Bronchial epithelial cell (primary cell): ENCODE measurements at regions not wholly inside any gene's neighbourhood (a gene's known extent, or its start where the extent isn't known, plus 50 kb on each side); places are given as distances from the start of the nearest gene placed in this dataset.
"Not testable (repeated sequence)": the region's sequence is repeated elsewhere in the genome, so short reads cannot be mapped to it uniquely, and the experiment has no call there.

Experiments used
- DNase-seq: peaks from one replicate; pipeline ENCODE4 v3.0.0-alpha.2; 2010; ENCODE audit warnings: low read depth
- FAIRE-seq: peaks from 2 replicates; lab custom pipeline; 2011; peaks lifted over from hg19 to GRCh38; lab: Jason Lieb, UNC
- H3K27me3 ChIP-seq: 2 replicates; pipeline ENCODE4 v1.5.1; 2011; ENCODE audit warnings: low read length; ENCODE audit not compliant: control insufficient read depth, insufficient read depth
- H3K36me3 ChIP-seq: 2 replicates; pipeline ENCODE4 v1.5.1; 2011; ENCODE audit warnings: low read length; ENCODE audit not compliant: control insufficient read depth, insufficient read depth
- H3K4me3 ChIP-seq: 2 replicates; pipeline ENCODE4 v1.5.1; 2011; ENCODE audit warnings: mild to moderate bottlenecking, low read depth, low read length, control low read depth
- TF ChIP-seq, protein P1 (sequence below): IDR thresholded peaks from 2 replicates; pipeline ENCODE4 v1.5.1; 2011; ENCODE audit warnings: mild to moderate bottlenecking, moderate library complexity, low read length, control low read depth, inconsistent platforms; ENCODE audit not compliant: insufficient read depth, severe bottlenecking

DNA sequence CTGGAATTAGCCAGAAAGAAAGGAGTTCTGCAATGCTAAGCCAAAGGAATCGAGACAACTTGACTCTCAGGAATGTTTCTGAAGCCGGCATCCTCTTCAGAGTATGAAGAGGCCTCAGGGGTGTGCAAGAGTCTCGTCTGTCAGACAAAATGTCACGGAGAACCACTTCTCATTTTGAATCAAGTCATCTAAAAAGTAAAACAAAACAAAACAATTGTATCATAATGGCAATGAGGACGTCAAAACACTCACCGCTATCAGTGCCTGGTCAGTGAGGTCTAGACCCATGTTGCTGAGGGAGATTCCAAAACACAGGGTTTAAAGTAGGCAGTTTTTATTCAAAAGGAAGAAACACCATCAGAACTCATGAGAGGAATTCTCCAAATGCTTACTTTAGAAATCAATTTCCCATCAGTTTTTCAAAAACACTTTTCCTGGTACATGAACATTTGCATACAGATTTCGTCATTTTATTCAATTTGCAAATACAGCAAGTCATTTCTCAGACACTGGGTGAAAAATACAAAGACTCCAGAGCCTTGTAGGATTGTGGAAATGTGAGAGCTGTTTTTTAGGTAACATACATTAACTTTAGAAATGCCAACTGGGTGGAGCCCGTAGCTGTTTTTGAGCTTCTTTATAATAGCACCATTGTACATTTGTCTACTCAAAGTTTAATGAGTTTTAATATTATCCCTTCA lies 89.5 kb upstream of the MAP3K1 start:
- TF ChIP-seq, protein P1, sequence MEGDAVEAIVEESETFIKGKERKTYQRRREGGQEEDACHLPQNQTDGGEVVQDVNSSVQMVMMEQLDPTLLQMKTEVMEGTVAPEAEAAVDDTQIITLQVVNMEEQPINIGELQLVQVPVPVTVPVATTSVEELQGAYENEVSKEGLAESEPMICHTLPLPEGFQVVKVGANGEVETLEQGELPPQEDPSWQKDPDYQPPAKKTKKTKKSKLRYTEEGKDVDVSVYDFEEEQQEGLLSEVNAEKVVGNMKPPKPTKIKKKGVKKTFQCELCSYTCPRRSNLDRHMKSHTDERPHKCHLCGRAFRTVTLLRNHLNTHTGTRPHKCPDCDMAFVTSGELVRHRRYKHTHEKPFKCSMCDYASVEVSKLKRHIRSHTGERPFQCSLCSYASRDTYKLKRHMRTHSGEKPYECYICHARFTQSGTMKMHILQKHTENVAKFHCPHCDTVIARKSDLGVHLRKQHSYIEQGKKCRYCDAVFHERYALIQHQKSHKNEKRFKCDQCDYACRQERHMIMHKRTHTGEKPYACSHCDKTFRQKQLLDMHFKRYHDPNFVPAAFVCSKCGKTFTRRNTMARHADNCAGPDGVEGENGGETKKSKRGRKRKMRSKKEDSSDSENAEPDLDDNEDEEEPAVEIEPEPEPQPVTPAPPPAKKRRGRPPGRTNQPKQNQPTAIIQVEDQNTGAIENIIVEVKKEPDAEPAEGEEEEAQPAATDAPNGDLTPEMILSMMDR = no peak
- no peak overlapping the region for H3K4me3 ChIP-seq
- no peaks in the 10 kb centered on the region for H3K36me3 ChIP-seq
- H3K27me3 ChIP-seq = no peaks in the 10 kb centered on the region
- DNase-seq (no peak), FAIRE-seq (no peak)

DNA sequence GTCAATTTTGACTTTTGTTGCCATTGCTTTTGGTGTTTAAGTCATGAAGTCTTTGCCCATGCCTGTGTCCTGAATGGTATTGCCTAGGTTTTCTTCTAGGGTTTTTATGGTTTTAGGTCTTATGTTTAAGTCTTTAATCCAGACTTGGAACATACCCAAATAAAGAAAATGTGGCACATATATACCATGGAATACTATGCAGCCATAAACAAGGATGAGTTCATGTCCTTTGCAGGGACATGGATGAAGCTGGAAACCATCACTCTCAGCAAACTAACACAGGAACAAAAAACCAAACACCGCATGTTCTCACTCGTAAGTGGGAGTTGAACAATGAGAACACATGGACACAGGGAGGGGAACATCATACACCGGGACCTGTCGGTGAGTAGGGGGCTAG lies 90.5 kb upstream of the MAP3K1 start:
- not testable (repeated sequence) for H3K36me3 ChIP-seq, DNase-seq, H3K4me3 ChIP-seq, FAIRE-seq, H3K27me3 ChIP-seq

DNA sequence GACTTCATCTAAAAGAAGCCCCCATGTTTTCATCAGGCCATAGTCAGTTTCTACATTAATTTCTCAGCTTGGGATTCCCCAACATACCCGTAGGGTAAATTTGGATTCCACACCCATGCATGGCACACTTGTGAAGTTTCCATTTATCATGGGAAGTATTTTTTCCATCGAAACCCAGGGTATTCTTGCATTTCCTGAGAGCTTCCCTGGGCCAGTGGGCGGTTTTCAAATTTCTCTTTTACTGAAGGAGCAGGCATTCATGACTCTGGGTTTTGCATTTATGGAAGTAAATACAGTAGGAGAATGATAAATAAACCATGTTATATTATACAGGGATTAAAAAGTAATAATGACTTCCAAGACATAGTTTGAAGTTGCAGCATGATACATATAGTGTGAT lies 93.0 kb upstream of the MAP3K1 start:
- Histone ChIP-seq H3K27me3 (no peaks in the 10 kb centered on the region), H3K4me3 (no peak overlapping the region), H3K36me3 (no peaks in the 10 kb centered on the region)
- TF ChIP-seq, protein P1 = no peak
- no peak for FAIRE-seq
- no peak for DNase-seq

DNA sequence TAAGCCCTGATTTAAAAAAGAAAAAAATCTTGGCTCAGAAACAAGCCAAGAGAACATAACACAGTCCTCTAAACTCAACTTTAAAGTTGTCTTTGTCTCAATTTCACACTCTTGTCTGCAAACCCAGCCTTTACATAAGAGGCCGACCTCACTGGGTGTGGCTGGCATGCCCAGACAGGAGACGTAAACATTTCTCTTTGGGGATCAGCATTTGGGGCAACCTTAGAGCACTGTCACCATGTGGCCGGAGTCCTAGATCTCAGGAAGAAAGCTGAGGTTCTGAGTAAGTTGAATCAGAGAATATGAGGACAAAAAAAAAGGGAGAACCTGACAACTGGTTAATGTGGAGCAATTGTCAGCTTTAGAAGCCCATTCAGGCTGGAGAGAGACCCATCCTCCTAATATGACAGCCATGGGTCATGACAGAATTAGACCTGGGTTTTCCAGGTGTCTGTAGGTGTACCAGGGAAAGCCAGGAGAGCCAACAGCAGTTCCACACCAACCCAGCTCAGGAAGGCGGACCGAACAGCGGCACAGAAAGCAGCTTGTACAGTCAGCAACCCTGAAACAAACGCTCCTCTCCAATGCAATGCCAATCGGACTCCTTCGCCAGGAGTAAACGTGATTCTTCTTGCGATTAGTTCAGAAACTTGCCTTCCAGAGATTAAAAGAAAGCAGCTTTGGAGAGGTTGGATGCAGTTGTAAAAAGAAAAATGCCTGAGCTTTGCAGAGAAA lies 97.9 kb upstream of the MAP3K1 start:
- TF ChIP-seq, protein P1 = no peak
- DNase-seq (peak; percentile 80), FAIRE-seq (no peak)
- Histone ChIP-seq H3K27me3 (no peaks in the 10 kb centered on the region), H3K36me3 (no peaks in the 10 kb centered on the region), H3K4me3 (peak overlapping the region; percentile 7)

DNA sequence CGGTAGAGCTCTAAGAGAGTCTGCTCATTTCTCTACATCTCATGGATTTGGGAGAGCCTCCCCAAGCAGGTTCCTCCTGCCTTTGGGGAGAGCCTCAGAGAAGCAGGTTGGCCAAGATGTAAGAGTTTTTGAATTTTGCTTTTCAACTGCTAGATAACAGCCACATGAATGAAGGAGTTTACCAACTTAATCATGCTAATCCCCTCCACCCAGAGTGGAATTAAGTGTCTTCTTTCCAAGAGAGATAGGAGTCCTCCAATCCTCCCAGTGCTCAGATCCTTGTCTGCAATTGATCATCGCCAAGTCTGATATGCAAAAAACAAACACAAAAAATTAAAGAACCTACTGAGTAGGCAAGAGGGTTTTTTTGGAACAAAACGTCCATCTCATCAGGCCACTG lies 99.4 kb upstream of the MAP3K1 start:
- DNase-seq = no peak
- no peak overlapping the region for H3K4me3 ChIP-seq
- H3K36me3 ChIP-seq = no peaks in the 10 kb centered on the region
- TF ChIP-seq, protein P1 = no peak
- H3K27me3 ChIP-seq = no peaks in the 10 kb centered on the region
- FAIRE-seq = no peak

DNA sequence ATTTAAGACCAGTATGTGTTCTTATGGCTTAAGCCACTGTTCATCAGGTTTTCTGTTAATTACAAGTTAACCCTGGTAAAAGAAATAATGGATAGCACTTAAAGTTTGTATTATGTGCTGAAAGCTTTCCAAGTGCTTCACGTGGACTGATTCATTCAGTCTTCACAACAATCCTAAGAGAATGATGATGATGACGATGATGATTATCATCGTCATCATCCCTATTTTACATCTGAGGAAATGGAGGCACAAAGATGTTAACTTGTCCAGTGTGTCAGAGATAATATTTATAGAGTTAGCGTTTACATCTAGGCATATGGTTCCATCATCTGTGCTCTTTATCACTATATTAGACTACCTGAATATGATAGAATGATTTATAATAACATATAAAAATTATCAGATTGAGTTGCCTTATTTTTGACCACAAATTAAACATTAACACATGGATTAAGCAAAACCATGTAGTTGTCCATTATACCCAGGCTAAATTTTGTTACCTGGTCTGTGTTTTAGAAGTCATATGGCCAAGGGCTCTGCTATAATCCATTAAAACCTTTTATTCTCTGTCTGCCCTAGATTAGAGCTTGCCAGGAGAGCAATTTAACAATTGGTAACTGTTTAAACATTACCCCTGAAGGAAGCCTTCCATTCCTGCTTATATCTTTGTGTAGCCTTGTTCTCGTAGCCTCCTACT lies 102.3 kb upstream of the MAP3K1 start:
- FAIRE-seq (no peak), DNase-seq (no peak)
- H3K4me3 ChIP-seq = no peak overlapping the region
- TF ChIP-seq, protein P1 = no peak
- no peaks in the 10 kb centered on the region for H3K36me3 ChIP-seq
- H3K27me3 ChIP-seq = no peaks in the 10 kb centered on the region
